ENCODE measurements at regions not wholly inside any gene's neighbourhood (a gene's known extent, or its start where the extent isn't known, plus 50 kb on each side); places are given as distances from the start of the nearest gene placed in this dataset.

DNA sequence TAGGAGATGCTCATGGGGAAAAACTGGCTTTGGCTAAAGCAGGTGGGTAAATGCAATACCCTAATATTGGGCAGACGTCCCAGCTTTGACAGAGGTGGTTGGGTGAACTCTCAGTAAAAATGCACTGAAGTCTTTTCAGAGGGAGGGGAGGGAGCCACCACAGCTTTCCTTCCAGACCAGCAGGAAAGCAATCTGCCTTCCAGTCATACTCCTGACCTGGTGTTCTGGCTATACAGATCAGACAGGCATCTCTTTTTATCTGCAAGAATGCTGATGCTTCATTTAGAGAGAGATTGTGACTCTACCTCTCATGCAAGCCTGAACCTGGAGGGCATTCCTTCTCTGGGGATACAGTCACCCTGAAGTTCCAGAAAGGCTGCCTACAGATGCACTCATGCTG is 52.6 kb upstream of the ICA1 start:
- Histone ChIP-seq H3K79me2 (ENCODE audit: insufficient read depth, low read length) (no peaks in the 10 kb centered on the region), H3K9me2 (replicated peaks; ENCODE audit: insufficient read depth, low read length) (no peaks in the 10 kb centered on the region), H3K4me2 (ENCODE audit: low read depth, low read length, poor library complexity, severe bottlenecking) (no peak overlapping the region), H3K27ac (ENCODE audit: low read depth, low read length) (no peak overlapping the region), H3K4me3 (ENCODE audit: insufficient read depth, low read length, poor library complexity, severe bottlenecking) (no peak overlapping the region), H2AFZ (ENCODE audit: low read depth, low read length, severe bottlenecking) (no peak overlapping the region), H3F3A (ENCODE audit: insufficient read depth) (no peaks in the 10 kb centered on the region), H3K9ac (ENCODE audit: low read length) (no peak overlapping the region), H4K20me1 (ENCODE audit: low read depth, low read length) (no peaks in the 10 kb centered on the region), H3K9me3 (ENCODE audit: insufficient read depth, low read length) (no peaks in the 10 kb centered on the region), H3K27me3 (ENCODE audit: low read length) (no peaks in the 10 kb centered on the region), H3K36me3 (ENCODE audit: low read length) (no peaks in the 10 kb centered on the region)
- TF ChIP-seq EZH2phosphoT487 (conservative IDR thresholded peaks at IDR 0.05; ENCODE audit: low read length), result no peak
- TF ChIP-seq, protein P1, sequence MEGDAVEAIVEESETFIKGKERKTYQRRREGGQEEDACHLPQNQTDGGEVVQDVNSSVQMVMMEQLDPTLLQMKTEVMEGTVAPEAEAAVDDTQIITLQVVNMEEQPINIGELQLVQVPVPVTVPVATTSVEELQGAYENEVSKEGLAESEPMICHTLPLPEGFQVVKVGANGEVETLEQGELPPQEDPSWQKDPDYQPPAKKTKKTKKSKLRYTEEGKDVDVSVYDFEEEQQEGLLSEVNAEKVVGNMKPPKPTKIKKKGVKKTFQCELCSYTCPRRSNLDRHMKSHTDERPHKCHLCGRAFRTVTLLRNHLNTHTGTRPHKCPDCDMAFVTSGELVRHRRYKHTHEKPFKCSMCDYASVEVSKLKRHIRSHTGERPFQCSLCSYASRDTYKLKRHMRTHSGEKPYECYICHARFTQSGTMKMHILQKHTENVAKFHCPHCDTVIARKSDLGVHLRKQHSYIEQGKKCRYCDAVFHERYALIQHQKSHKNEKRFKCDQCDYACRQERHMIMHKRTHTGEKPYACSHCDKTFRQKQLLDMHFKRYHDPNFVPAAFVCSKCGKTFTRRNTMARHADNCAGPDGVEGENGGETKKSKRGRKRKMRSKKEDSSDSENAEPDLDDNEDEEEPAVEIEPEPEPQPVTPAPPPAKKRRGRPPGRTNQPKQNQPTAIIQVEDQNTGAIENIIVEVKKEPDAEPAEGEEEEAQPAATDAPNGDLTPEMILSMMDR (IDR thresholded peaks at IDR 0.05; ENCODE audit: insufficient read depth, low read length, poor library complexity, severe bottlenecking), result no peak

- Histone ChIP-seq H3K9ac (ENCODE audit: low read length) (no peak overlapping the region), H3K27me3 (ENCODE audit: low read length) (no peaks in the 10 kb centered on the region), H2AFZ (ENCODE audit: low read depth, low read length, severe bottlenecking) (no peak overlapping the region), H4K20me1 (ENCODE audit: low read depth, low read length) (no peaks in the 10 kb centered on the region), H3K4me2 (ENCODE audit: low read depth, low read length, poor library complexity, severe bottlenecking) (no peak overlapping the region), H3K27ac (ENCODE audit: low read depth, low read length) (no peak overlapping the region), H3K79me2 (ENCODE audit: insufficient read depth, low read length) (no peaks in the 10 kb centered on the region), H3K9me3 (ENCODE audit: insufficient read depth, low read length) (no peaks in the 10 kb centered on the region), H3F3A (ENCODE audit: insufficient read depth) (no peaks in the 10 kb centered on the region), H3K4me3 (ENCODE audit: insufficient read depth, low read length, poor library complexity, severe bottlenecking) (no peak overlapping the region), H3K9me2 (replicated peaks; ENCODE audit: insufficient read depth, low read length) (no peaks in the 10 kb centered on the region), H3K36me3 (ENCODE audit: low read length) (no peaks in the 10 kb centered on the region)
- TF ChIP-seq EZH2phosphoT487 (conservative IDR thresholded peaks at IDR 0.05; ENCODE audit: low read length), result no peak
- TF ChIP-seq, protein P1 (IDR thresholded peaks at IDR 0.05; ENCODE audit: insufficient read depth, low read length, poor library complexity, severe bottlenecking), result no peak
Observed at GRCh38 chr7:8319115-8319514, 57.1 kb upstream of the ICA1 start.

DNA sequence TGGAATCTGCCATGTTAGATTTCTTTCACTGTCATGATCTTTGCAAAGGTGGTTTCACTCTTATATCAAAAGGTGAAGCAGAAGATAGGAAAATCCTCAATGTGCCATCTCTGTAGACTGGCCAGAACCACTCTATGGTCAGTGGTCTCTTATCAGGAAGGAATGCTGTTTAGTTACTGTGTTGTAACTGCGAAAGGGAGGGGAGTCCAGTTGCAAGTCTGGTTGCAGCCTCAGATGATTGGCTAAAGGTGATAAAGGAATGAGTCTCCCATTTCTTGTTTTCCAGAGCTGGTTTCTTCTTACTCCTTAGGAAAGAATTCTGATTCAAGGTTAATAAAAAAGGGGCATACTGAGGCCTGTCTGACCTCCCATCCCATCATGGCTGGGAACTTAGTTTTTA is 58.2 kb upstream of the ICA1 start:
- Histone ChIP-seq H3K36me3 (ENCODE audit: low read length) (no peaks in the 10 kb centered on the region), H3K9ac (ENCODE audit: low read length) (no peak overlapping the region), H4K20me1 (ENCODE audit: low read depth, low read length) (no peaks in the 10 kb centered on the region), H3K27me3 (ENCODE audit: low read length) (no peaks in the 10 kb centered on the region), H3F3A (ENCODE audit: insufficient read depth) (no peaks in the 10 kb centered on the region), H3K4me3 (ENCODE audit: insufficient read depth, low read length, poor library complexity, severe bottlenecking) (no peak overlapping the region), H3K9me2 (replicated peaks; ENCODE audit: insufficient read depth, low read length) (no peaks in the 10 kb centered on the region), H2AFZ (ENCODE audit: low read depth, low read length, severe bottlenecking) (no peak overlapping the region), H3K79me2 (ENCODE audit: insufficient read depth, low read length) (no peaks in the 10 kb centered on the region), H3K4me2 (ENCODE audit: low read depth, low read length, poor library complexity, severe bottlenecking) (no peak overlapping the region), H3K27ac (ENCODE audit: low read depth, low read length) (no peak overlapping the region), H3K9me3 (ENCODE audit: insufficient read depth, low read length) (no peaks in the 10 kb centered on the region)
- TF ChIP-seq EZH2phosphoT487 (conservative IDR thresholded peaks at IDR 0.05; ENCODE audit: low read length), result no peak
- TF ChIP-seq, protein P1 (IDR thresholded peaks at IDR 0.05; ENCODE audit: insufficient read depth, low read length, poor library complexity, severe bottlenecking), result no peak
